ENCODE measurements at regions not wholly inside any gene's neighbourhood (a gene's known extent, or its start where the extent isn't known, plus 50 kb on each side); places are given as distances from the start of the nearest gene placed in this dataset.
A peak's percentile ranks its signal among the peaks of the same experiment; 100 is the strongest.

GRCh38 chr18:64207820-64208219 is 58.9 kb upstream of the LINC00305 start:
- H3K27me3 ChIP-seq (ENCODE audit: control insufficient read depth, insufficient read depth, low read length): no peaks in the 10 kb centered on the region
- TF ChIP-seq CTCF (IDR thresholded peaks at IDR 0.05): no peak
- peak overlapping the region; percentile 31 for H3K4me2 ChIP-seq (ENCODE audit: low read length)
- H3K27ac ChIP-seq: no peak overlapping the region
- H3K4me3 ChIP-seq (ENCODE audit: low read depth, low read length): no peak overlapping the region
- H3K9me3 ChIP-seq (ENCODE audit: control insufficient read depth, low read length): no peaks in the 10 kb centered on the region
- H3K4me1 ChIP-seq: no peaks in the 10 kb centered on the region
- no peak overlapping the region for H3K9ac ChIP-seq
- no peaks in the 10 kb centered on the region for H3K36me3 ChIP-seq (ENCODE audit: control insufficient read depth, insufficient read depth, low read length)
- no peaks in the 10 kb centered on the region for H3K79me2 ChIP-seq
- H2AFZ ChIP-seq: no peak overlapping the region

GRCh38 chr18:64203295-64203694 is 54.4 kb upstream of the LINC00305 start:
- no peaks in the 10 kb centered on the region for H3K9me3 ChIP-seq (ENCODE audit: control insufficient read depth, low read length)
- H3K4me3 ChIP-seq (ENCODE audit: low read depth, low read length): no peak overlapping the region
- H3K4me1 ChIP-seq: no peaks in the 10 kb centered on the region
- H3K27me3 ChIP-seq (ENCODE audit: control insufficient read depth, insufficient read depth, low read length): no peaks in the 10 kb centered on the region
- no peak overlapping the region for H3K4me2 ChIP-seq (ENCODE audit: low read length)
- no peak for TF ChIP-seq CTCF (IDR thresholded peaks at IDR 0.05)
- no peaks in the 10 kb centered on the region for H3K36me3 ChIP-seq (ENCODE audit: control insufficient read depth, insufficient read depth, low read length)
- no peak overlapping the region for H3K27ac ChIP-seq
- no peak overlapping the region for H3K9ac ChIP-seq
- H2AFZ ChIP-seq: peak overlapping the region; percentile 22
- no peaks in the 10 kb centered on the region for H3K79me2 ChIP-seq

GRCh38 chr18:64202863-64203262 is 54.0 kb upstream of the LINC00305 start:
- H3K79me2 ChIP-seq: no peaks in the 10 kb centered on the region
- no peaks in the 10 kb centered on the region for H3K36me3 ChIP-seq (ENCODE audit: control insufficient read depth, insufficient read depth, low read length)
- H3K9ac ChIP-seq: no peak overlapping the region
- no peak overlapping the region for H3K27ac ChIP-seq
- no peaks in the 10 kb centered on the region for H3K4me1 ChIP-seq
- no peak for TF ChIP-seq CTCF (IDR thresholded peaks at IDR 0.05)
- no peak overlapping the region for H3K4me2 ChIP-seq (ENCODE audit: low read length)
- H3K4me3 ChIP-seq (ENCODE audit: low read depth, low read length): no peak overlapping the region
- no peaks in the 10 kb centered on the region for H3K9me3 ChIP-seq (ENCODE audit: control insufficient read depth, low read length)
- peak overlapping the region; percentile 22 for H2AFZ ChIP-seq
- H3K27me3 ChIP-seq (ENCODE audit: control insufficient read depth, insufficient read depth, low read length): no peaks in the 10 kb centered on the region

GRCh38 chr18:64202210-64202836 is 53.4 kb upstream of the LINC00305 start:
- H3K4me1 ChIP-seq: no peaks in the 10 kb centered on the region
- no peaks in the 10 kb centered on the region for H3K27me3 ChIP-seq (ENCODE audit: control insufficient read depth, insufficient read depth, low read length)
- no peaks in the 10 kb centered on the region for H3K79me2 ChIP-seq
- no peak overlapping the region for H3K4me3 ChIP-seq (ENCODE audit: low read depth, low read length)
- peak overlapping the region; percentile 22 for H2AFZ ChIP-seq
- H3K4me2 ChIP-seq (ENCODE audit: low read length): no peak overlapping the region
- no peak for TF ChIP-seq CTCF (IDR thresholded peaks at IDR 0.05)
- no peaks in the 10 kb centered on the region for H3K36me3 ChIP-seq (ENCODE audit: control insufficient read depth, insufficient read depth, low read length)
- H3K9ac ChIP-seq: no peak overlapping the region
- H3K9me3 ChIP-seq (ENCODE audit: control insufficient read depth, low read length): no peaks in the 10 kb centered on the region
- no peak overlapping the region for H3K27ac ChIP-seq

- Histone ChIP-seq H2AFZ (no peak overlapping the region), H3K27ac (no peak overlapping the region), H3K79me2 (no peaks in the 10 kb centered on the region), H3K9me3 (ENCODE audit: control insufficient read depth, low read length) (no peaks in the 10 kb centered on the region), H3K4me1 (no peaks in the 10 kb centered on the region), H3K9ac (no peak overlapping the region), H3K4me2 (ENCODE audit: low read length) (no peak overlapping the region), H3K4me3 (ENCODE audit: low read depth, low read length) (no peak overlapping the region), H3K27me3 (ENCODE audit: control insufficient read depth, insufficient read depth, low read length) (no peaks in the 10 kb centered on the region), H3K36me3 (ENCODE audit: control insufficient read depth, insufficient read depth, low read length) (no peaks in the 10 kb centered on the region)
- no peak for TF ChIP-seq CTCF (IDR thresholded peaks at IDR 0.05)
Observed at GRCh38 chr18:64201781-64202180, 52.9 kb upstream of the LINC00305 start.
